HS-5 (cell line): ENCODE measurements at regions not wholly inside any gene's neighbourhood (a gene's known extent, or its start where the extent isn't known, plus 50 kb on each side); places are given as distances from the start of the nearest gene placed in this dataset.
A peak's percentile ranks its signal among the peaks of the same experiment; 100 is the strongest.
"Not testable (repeated sequence)": the region's sequence is repeated elsewhere in the genome, so short reads cannot be mapped to it uniquely, and the experiment has no call there.

Experiments used
- DNase-seq: peaks from one replicate; pipeline ENCODE4 v3.0.0-alpha.2; 2012; ENCODE audit warnings: low read depth

DNA sequence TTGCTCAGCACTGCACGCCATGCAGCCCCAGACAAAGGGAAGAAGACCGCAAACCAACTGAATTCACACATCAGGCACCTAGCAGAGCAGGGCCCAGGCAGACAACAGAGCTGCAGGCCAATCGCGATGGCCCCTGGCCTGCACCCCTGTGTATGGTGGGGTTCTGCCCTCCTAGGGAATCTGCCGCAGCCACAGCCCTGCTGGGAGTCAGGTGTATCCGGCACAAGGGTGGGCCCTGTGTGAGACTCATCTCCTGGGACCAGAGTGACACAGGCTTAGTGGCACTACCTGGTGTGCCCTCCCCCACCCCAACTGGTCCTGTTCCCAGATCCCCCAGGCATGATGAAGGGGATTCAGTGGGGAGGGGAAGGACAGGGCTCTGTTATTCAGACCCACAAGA, 122.8 kb downstream of the ATPSCKMT start:
- DNase-seq = no peak

- DNase-seq = no peak
Observed at GRCh38 chr5:10125116-10125515, 124.6 kb downstream of the ATPSCKMT start.

DNA sequence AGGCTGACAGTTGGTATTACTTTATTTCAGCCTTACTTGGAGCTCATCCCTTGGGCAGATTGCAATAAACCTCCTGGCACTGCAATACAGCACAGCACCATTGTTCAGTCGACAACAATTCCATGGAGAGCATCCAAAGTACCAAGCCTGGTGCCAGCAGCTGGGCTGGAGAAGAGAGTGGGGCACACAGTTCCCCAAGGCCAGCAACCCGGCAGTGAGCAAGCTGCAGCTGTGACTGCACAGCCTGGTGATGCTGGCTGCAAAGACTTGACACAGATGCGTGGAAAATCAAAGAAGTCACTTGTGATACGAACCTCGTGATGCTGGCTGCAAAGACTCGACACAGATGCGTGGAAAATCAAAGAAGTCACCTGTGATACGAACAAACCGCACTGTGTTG, 125.4 kb downstream of the ATPSCKMT start:
- DNase-seq = no peak

- no peak for DNase-seq
Observed at GRCh38 chr5:10123254-10123989, 126.3 kb downstream of the ATPSCKMT start.

- DNase-seq = no peak
Observed at GRCh38 chr5:10122076-10122726, 127.5 kb downstream of the ATPSCKMT start.

DNA sequence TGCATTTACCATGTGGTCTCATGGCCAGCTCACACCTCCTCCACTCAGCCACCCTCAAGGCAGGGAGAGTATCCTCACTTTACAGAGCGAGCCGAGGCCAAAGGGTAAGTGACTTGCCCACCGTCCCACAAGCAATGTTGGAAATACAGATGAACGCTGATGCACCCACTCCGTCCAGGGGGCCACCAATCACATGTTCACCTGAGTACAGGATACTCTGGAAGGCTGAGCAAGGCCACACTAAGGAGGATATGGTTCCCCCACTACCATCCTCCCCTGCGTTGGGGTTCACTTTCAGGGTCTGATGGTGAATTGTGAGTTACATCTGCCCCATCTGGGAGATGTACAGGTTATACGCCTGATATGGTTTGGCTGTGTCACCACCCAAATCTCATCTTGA, 128.8 kb downstream of the ATPSCKMT start:
- no peak for DNase-seq

- no peak for DNase-seq
Observed at GRCh38 chr5:10118150-10118549, 131.5 kb downstream of the ATPSCKMT start.

- DNase-seq = no peak
Observed at GRCh38 chr5:10116594-10116993, 133.1 kb downstream of the ATPSCKMT start.

GRCh38 chr5:10115669-10116068, 134.0 kb downstream of the ATPSCKMT start:
- no peak for DNase-seq

- peak; percentile 38 for DNase-seq
Observed at GRCh38 chr5:10111571-10111970, 138.1 kb downstream of the ATPSCKMT start.

- DNase-seq = no peak
Observed at GRCh38 chr5:10110228-10110627, 139.5 kb downstream of the ATPSCKMT start.

- DNase-seq = no peak
Observed at GRCh38 chr5:10109299-10109698, 140.4 kb downstream of the ATPSCKMT start.

DNA sequence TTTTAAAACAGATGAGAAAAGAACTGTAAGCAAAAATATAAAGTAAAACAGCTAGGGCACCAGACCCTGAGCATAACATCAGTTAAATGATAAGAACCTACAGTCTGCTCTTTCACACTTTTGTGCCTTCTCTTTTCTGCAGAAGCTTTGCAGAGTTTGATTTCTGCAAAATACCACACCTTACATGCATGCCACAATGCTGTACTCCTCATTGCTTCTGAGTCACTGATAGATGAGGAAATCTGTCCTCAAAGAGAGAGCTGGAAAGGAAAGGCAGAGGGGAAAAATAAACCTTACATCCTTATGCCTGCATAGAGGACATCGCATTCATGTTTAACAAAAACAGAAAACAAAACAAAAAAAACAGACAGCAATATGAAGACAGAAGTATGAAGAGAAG, 142.9 kb downstream of the ATPSCKMT start:
- no peak for DNase-seq

- no peak for DNase-seq
Observed at GRCh38 chr5:10106285-10106684, 143.4 kb downstream of the ATPSCKMT start.

DNA sequence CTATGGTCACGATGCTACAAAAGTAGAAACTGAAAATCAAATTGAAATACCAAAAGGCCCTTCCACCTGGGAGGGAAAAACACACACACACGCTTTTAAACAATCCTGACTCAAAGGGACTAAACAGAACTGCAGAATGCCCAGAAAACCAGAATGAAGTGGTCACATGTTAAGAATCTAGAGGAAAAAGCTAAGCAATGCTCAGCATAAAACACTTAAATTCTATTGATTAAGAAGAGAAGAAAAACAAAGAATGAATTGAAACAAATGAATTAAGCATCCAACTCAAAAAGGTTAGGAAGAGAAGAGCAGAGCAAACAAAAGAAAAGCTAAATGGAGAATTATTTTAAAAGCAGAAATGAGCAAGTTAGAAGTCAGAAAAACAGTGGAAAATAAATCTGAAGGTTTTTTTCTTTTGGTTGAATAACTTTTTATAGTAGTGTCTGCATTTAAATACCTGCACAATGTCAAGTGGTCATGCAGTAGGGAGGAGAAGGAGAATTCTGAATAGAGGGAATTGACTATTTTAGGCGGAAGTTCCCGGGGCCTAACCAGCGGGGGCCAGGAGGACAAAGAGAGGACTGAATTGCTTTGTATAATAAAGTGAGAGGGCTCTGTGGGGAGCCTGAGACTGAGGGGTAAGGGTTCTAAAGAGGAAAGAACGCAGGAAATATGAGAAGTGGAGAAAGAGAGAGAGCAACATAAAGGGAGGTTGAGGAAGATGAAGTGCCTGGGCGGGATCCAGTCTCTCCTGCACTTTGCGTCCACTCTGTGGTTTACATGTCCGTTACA, 146.8 kb downstream of the ATPSCKMT start:
- no peak for DNase-seq

DNA sequence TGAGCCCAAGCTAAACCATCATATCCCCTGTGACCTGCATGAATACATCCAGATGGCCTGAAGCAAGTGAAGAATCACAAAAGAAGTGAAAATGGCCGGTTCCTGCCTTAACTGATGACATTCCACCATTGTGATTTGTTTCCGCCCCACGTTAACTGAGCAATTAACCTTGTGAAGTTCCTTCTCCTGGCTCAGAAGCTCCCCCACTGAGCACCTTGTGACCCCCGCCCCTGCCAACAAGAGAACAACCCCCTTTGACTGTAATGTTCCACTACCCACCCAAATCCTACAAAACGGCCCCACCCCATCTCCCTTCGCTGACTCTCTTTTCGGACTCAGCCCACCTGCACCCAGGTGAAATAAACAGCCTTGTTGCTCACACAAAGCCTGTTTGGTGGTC, 147.5 kb downstream of the ATPSCKMT start:
- not testable (repeated sequence) for DNase-seq

DNA sequence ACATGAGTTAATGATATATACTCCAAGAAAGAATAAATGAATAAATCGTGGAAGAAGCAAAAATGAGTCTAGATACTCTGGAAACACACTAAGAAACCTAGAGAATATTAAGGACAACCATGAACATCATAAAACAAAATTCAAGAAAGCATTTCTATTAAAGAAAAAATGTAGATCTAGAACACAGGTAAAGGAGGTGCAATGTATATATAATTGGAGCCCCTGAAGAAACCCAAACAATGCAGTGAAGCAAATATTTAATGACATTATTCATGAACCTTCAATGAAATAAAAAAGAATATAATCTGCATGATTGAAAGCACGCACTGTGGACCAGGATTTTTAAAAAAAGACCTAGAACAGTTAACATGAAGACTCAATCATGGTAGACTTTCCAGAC, 150.1 kb downstream of the ATPSCKMT start:
- DNase-seq = no peak

DNA sequence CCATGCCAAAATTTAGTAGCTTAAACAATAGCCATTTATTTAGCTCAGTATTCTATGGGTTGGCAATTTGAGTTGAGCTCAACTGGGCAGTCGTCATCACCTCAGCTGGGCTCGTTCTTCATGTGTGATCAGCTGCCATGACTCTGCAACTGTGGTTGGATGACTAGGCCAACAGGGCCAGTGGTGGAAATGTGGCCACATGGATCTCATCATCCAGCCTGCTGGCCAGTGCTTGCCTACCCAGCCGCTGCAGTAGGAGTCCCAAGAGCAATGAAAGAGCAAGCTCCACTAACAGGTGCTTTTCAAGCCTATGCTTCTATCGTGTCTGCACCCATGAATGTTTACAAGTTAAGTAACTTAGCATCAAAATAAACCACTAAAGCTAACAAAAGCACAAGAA, 158.0 kb downstream of the ATPSCKMT start:
- no peak for DNase-seq

DNA sequence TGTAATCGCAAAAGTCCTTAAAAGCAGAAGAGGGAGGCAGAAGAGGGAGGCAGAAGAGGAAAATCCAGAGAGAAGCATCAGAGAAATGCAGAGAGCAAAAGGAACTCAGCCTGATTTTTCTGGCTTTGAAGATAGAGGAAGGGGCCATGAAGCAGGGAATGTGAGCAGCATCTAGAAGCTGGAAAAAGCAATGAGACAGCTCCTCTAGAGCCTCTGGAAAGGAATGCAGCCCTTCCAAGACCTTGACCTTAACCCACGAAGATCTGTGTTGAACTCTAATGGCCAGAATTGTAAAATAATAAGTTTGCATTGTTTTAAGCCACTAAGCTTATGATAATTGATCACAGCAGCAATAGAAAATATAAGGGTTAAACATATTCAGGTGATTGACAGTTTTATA, 159.6 kb downstream of the ATPSCKMT start:
- no peak for DNase-seq

DNA sequence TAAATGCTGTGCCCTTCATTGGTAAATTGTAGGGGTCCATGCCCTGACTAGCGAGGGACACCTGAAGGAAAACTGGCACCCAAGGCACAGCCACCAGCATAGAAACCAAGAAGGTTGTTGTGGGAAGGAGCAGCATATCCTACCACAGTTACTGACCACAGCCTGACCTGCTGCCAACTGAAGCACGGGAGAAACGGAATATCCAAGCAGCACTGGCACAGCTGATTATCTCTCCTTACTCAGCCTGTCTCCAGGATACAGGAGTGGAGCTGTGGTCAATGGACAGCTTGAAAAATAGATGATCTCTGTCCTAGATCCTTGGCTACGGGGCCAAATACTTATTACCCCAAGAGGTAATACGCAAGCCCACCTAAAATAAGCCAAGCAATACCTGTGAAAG, 164.5 kb downstream of the ATPSCKMT start:
- DNase-seq = no peak

- no peak for DNase-seq
Observed at GRCh38 chr5:10081584-10081983, 168.1 kb downstream of the ATPSCKMT start.

DNA sequence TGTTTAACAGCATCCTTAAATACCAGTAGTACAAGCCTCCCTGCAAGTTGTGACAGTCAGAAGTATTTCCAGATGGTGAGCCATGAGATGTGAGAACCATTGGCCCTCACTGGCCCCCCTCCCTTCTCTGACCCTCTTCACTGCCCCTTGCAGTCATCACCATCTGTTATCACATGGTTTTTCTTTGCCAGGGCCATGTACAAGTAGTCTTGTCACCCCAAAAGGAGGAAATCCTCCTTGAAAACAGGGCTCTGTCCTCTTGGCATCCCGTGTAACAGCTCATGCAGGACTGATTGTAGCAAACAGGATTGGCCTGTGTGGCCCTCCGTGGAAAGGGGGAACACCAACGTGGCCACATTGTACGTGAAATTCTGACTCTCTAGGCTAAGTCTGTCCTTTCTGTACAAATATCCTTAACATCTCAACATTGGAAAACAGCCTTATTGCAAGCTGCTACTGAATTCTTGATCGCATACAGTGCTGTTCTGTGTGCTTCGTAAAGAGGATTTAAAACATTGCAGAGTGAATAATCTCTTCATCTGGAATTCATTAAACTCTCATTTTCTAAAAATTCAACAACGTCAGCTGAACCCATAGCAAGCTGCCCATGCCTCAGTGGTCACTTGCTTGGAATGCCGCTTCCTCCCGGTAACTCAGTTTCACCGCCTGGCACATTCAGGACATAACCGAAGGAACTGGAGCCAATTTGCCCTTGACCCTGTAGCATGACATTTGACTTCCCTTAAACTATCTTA, 171.7 kb downstream of the ATPSCKMT start:
- DNase-seq = peak; percentile 49
